Activated CD4-positive, alpha-beta T cell treated with anti-CD3 and anti-CD28 coated beads, Interleukin-2, amount 10 ng/mL, durations not matched to agents 7 days and 5 days (primary cell): ENCODE measurements at regions not wholly inside any gene's neighbourhood (a gene's known extent, or its start where the extent isn't known, plus 50 kb on each side); places are given as distances from the start of the nearest gene placed in this dataset. TPM values are rescaled to one million over a fixed set of nuclear protein-coding genes. Genes with fewer than 3 reads are reported as not detected.

Source experiments
- CTCF ChIA-PET: fragments of 350-600 bp; sonication (Branson Sonifier 250); formaldehyde crosslinking; loops from one replicate; lab custom pipeline; 2021; ENCODE audit warnings: antibody characterized with exemption; lab: Charles Lee
- POLR2A ChIA-PET: fragments of 350-600 bp; sonication (Branson Sonifier 250); formaldehyde crosslinking; loops from one replicate; lab custom pipeline; 2021; ENCODE audit warnings: antibody characterized with exemption; lab: Charles Lee
- DNase-seq: peaks from one replicate; pipeline ENCODE4 v3.0.0-alpha.2; 2020
- H3K27ac Mint-ChIP-seq: one replicate; pipeline ENCODE4 v1.8.0; 2021; ENCODE audit warnings: mild to moderate bottlenecking, moderate library complexity, mixed read lengths
- H3K27me3 Mint-ChIP-seq: one replicate; pipeline ENCODE4 v1.8.0; 2021; ENCODE audit warnings: mixed read lengths
- H3K36me3 Mint-ChIP-seq: one replicate; pipeline ENCODE4 v1.8.0; 2021; ENCODE audit warnings: low read depth, mixed read lengths
- H3K4me1 Mint-ChIP-seq: one replicate; pipeline ENCODE4 v1.8.0; 2021; ENCODE audit warnings: mixed read lengths
- H3K4me3 Mint-ChIP-seq: one replicate; pipeline ENCODE4 v1.8.0; 2021; ENCODE audit warnings: mild to moderate bottlenecking, moderate library complexity, mixed read lengths
- H3K9me3 Mint-ChIP-seq: one replicate; pipeline ENCODE4 v1.8.0; 2021; ENCODE audit warnings: mixed read lengths
- microRNA-seq: library from miRNA; unstranded; fragments of <30 nt; microRNA quantifications from one replicate; pipeline ENCODE4 v1.2.0, GENCODE V29; 2021; ENCODE audit warnings: borderline microRNAs expressed, borderline replicate concordance

DNA sequence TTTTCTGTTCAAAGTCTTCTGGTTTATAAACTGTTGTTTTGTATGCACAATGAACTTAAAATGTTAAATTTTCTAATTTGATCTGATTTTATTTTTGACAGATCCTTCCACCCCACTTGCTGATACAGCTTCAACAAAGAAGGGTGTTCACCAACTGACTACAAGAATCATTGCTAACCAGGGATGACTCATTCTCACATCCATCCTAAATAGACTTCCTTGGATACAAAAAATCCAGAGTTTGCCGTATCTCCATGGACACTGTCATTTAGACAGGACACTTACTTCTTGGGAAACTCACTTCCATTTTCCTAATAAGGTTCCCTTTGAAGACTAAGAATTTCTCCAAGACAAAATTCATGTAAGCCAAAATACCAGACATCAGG, 111.6 kb upstream of the NWD2 start:
- Mint-ChIP-seq H3K36me3 (no peaks in the 10 kb centered on the region), H3K9me3 (no peaks in the 10 kb centered on the region), H3K4me1 (no peaks in the 10 kb centered on the region), H3K4me3 (no peak overlapping the region), H3K27ac (no peak overlapping the region), H3K27me3 (no peaks in the 10 kb centered on the region)
- ChIA-PET POLR2A (no interaction called here), CTCF (no interaction called here)
- DNase-seq, result no peak

DNA sequence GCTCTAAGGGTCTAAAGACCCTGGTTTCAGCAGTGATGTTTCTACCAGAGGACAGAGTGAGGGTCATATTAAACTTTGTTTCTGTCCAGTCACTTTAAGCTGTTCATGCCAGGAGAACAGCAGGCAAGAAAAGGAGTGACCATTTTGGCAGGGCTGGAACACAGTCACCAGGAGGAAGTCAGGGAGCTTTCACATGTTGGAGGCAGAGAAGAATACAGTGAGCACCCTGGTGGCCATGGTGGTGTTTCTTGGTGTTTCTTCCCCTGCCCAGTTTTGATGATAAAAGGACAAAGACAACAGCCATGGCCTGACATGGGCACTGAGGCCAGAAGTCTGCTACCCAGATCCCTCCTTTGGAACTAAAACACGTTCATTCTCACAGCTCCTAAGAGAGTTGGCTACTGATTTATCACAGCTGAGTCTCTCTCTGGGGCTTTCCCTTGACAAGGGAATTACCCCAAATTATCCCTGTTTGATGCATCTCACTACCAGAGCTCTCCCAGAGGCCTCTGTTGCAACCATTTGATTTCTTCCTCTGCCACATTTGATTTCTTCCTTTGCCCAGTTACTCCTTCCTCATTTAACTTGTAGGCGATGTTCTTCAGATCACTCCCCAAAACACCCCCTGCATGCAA, 106.4 kb upstream of the NWD2 start:
- no peaks in the 10 kb centered on the region for H3K9me3 Mint-ChIP-seq
- H3K4me3 Mint-ChIP-seq, result no peak overlapping the region
- H3K27ac Mint-ChIP-seq, result no peak overlapping the region
- DNase-seq, result no peak
- H3K36me3 Mint-ChIP-seq, result no peaks in the 10 kb centered on the region
- POLR2A ChIA-PET, result no interaction called here
- no peaks in the 10 kb centered on the region for H3K27me3 Mint-ChIP-seq
- no peaks in the 10 kb centered on the region for H3K4me1 Mint-ChIP-seq
- CTCF ChIA-PET, result no interaction called here

DNA sequence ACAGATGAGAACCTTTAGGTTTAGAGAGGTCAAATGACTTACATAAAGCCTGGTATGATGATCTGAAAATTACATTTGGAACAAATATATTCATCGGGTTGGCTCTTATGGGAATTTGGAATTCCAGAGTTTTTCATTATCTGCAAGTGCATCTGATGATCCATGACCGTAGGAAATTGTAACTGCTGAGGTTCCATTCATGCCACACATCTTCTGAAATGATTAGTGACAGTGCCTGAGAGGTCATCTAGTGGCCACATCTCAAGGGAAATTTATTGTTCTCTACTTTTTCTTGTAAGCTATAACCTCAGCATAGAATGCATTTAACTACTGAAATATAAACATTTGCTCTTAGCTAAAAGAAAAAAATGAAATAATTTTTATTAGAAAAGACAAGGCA, 105.8 kb upstream of the NWD2 start:
- no peak for DNase-seq
- Mint-ChIP-seq H3K36me3 (no peaks in the 10 kb centered on the region), H3K9me3 (no peaks in the 10 kb centered on the region), H3K27ac (no peak overlapping the region), H3K4me1 (no peaks in the 10 kb centered on the region), H3K27me3 (no peaks in the 10 kb centered on the region), H3K4me3 (no peak overlapping the region)
- ChIA-PET POLR2A (no interaction called here), CTCF (no interaction called here)

DNA sequence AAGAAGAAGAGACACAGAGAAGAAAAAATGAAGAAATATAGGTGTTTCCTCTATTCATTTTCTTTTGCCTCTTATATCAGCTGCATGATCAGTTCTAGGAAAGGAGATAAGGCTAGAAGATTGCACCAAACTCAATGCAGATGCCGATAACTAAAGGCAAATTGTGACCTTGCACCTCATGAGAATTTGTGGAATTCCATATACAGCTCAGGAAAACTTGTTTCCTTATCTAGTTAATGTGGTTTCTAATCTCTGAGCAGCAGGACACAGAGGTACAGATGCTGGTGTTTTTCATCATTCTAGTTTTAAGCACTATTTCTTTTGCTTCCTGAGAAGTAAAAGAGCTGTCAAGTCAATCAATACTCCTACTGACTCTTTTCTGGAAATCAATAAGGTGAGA, 104.6 kb upstream of the NWD2 start:
- ChIA-PET CTCF (no interaction called here), POLR2A (no interaction called here)
- Mint-ChIP-seq H3K27ac (no peak overlapping the region), H3K4me1 (no peaks in the 10 kb centered on the region), H3K9me3 (no peaks in the 10 kb centered on the region), H3K27me3 (no peaks in the 10 kb centered on the region), H3K4me3 (no peak overlapping the region), H3K36me3 (no peaks in the 10 kb centered on the region)
- no peak for DNase-seq

DNA sequence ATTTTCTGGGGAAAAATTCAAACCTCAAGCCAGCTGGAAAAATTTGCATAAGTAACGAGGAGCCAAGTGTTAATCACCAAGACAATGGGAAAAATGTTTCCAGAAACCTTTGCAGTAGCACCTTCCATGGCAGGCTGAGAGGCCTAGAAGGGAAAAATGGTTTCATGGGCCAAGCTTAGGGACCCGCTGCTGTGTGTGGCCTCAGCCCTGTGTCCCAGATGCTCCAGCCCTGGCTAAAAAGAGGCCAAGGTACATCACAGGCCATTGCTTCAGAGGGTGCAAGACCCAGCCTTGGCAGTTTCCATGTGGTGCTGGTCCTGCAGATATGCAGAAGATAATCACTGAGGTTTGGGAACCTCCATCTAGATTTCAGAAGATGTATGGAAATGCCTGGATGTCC, 98.3 kb upstream of the NWD2 start:
- no peaks in the 10 kb centered on the region for H3K4me1 Mint-ChIP-seq
- CTCF ChIA-PET, result interaction anchor here (1.4 kb wide), 1 partner anchor 14 kb away, joined by 3 read pairs; no protein-coding TSS in a partner anchor
- no peaks in the 10 kb centered on the region for H3K27me3 Mint-ChIP-seq
- POLR2A ChIA-PET, result no interaction called here
- H3K9me3 Mint-ChIP-seq, result no peaks in the 10 kb centered on the region
- DNase-seq, result no peak
- no peaks in the 10 kb centered on the region for H3K36me3 Mint-ChIP-seq
- no peak overlapping the region for H3K27ac Mint-ChIP-seq
- H3K4me3 Mint-ChIP-seq, result no peak overlapping the region

DNA sequence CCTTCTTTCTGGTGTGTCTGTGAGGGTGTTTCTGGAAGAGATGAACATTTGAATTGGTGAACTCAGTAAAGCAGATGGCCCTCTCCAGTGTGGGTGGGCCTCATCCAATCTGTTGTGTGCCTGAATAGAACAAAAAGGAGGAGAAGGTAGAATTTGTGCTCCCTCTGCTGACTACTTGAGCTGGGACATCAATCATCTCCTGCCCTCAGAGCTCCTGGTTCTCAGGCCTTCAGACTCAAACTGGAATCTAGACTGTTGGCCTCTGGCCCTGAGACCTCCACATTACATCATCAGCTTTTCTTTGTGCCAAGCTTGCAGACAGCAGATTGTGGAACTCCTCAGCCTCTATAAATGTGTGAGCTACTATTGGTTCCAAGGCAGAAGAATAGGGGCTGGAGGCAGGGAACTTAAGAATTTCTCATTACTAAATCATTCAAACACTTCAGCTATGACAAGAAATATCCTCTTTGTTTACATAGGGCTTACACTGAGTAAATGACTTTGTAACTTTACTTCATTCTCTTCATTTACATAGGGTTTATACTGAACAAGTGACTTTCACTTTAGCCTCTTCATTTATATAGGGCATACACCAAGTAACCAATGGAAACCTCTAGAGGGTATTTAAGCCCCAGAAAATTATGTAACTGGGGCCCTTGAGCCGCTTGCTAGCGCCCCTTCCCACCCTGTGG, 86.9 kb upstream of the NWD2 start:
- Mint-ChIP-seq H3K27me3 (no peaks in the 10 kb centered on the region), H3K4me3 (no peak overlapping the region), H3K27ac (no peak overlapping the region), H3K4me1 (no peaks in the 10 kb centered on the region), H3K9me3 (no peaks in the 10 kb centered on the region), H3K36me3 (no peaks in the 10 kb centered on the region)
- CTCF ChIA-PET, result no interaction called here
- POLR2A ChIA-PET, result no interaction called here
- no peak for DNase-seq

DNA sequence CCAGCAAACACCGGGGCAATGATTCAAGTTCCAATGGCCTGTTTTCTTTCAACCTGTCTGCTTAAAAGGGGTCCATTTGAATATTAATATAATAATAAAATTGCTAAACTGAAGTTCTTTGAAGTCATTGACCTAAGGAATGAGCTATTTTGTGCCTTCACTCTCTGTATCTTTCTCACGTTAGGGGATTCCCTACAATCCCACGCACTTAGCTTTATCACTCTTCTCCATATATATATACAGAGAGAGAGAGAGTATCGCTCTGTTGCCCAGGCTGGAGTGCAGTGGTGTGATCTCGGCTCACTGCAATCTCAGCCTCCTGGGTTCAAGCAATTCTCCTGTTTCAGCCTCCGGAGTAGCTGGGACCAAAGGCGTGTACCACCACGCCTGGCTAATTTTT, 83.9 kb upstream of the NWD2 start:
- no peak overlapping the region for H3K4me3 Mint-ChIP-seq
- no peaks in the 10 kb centered on the region for H3K36me3 Mint-ChIP-seq
- H3K4me1 Mint-ChIP-seq, result no peaks in the 10 kb centered on the region
- H3K9me3 Mint-ChIP-seq, result no peaks in the 10 kb centered on the region
- DNase-seq, result no peak
- CTCF ChIA-PET, result interaction anchor here (1.2 kb wide), 1 partner anchor 14 kb away, joined by 3 read pairs; no protein-coding TSS in a partner anchor
- no peak overlapping the region for H3K27ac Mint-ChIP-seq
- POLR2A ChIA-PET, result no interaction called here
- H3K27me3 Mint-ChIP-seq, result no peaks in the 10 kb centered on the region

DNA sequence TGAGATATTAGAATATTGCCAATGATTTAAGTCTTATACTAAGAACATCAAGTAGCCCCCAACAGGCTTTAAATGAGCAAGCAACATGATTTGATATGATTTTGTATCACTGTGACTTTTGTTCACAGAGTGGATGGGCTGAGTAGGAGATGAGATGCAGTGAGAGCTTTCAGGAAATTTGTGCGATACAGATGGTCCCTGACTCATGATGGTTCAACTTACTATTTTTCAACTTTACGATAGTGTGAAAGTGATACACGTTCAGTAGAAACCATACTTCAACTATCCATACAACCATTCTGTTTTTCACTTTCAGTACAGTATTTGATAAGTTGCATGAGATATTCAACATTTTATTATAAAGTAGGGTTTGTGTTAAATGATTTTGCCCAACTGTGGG, 78.7 kb upstream of the NWD2 start:
- no peaks in the 10 kb centered on the region for H3K9me3 Mint-ChIP-seq
- DNase-seq, result no peak
- no peaks in the 10 kb centered on the region for H3K27me3 Mint-ChIP-seq
- H3K27ac Mint-ChIP-seq, result no peak overlapping the region
- no peaks in the 10 kb centered on the region for H3K36me3 Mint-ChIP-seq
- H3K4me1 Mint-ChIP-seq, result no peaks in the 10 kb centered on the region
- CTCF ChIA-PET, result no interaction called here
- no peak overlapping the region for H3K4me3 Mint-ChIP-seq
- POLR2A ChIA-PET, result no interaction called here

DNA sequence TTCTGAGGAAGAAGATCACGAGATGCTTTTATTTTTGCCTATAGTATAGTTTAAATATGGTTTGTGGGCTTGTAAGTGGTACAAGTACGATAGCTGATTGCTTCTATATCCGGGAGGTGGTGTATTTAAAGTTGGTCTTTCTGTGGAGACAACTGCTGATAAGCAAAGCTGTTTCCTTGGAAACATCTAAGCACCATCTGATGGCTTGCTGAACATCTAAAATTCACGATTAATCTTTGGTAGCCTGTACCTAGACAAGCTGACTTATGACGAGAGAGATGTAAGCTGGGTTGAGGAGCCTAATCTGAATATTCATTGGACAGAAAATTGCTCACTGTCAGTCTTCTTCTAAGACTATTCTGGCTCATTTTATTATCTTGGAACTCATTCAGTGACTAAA, 74.6 kb upstream of the NWD2 start:
- Mint-ChIP-seq H3K27me3 (no peaks in the 10 kb centered on the region), H3K4me1 (no peaks in the 10 kb centered on the region), H3K4me3 (no peak overlapping the region), H3K9me3 (no peaks in the 10 kb centered on the region), H3K36me3 (no peaks in the 10 kb centered on the region), H3K27ac (no peak overlapping the region)
- CTCF ChIA-PET, result no interaction called here
- DNase-seq, result no peak
- POLR2A ChIA-PET, result no interaction called here

DNA sequence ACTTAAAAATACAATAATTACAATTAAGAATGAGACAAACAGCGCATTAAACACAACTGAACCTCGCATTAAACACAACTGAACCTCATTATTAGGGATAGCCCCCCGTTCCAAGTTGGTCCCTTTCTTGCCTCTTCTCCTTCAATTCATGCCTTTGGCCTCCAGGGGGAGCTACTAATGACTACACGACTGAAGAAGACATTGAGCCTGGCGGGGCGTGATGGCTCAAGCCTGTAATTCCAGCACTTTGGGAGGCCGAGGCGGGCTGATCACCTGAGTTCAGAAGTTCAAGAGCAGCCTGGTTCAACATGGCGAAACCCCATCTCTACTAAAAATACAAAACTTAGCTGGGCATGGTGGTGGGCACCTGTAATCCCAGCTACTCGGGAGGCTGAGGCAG, 56.4 kb upstream of the NWD2 start:
- Mint-ChIP-seq H3K4me1 (no peaks in the 10 kb centered on the region), H3K9me3 (no peaks in the 10 kb centered on the region), H3K27me3 (no peaks in the 10 kb centered on the region), H3K4me3 (no peak overlapping the region), H3K27ac (no peak overlapping the region), H3K36me3 (no peaks in the 10 kb centered on the region)
- no peak for DNase-seq
- POLR2A ChIA-PET, result no interaction called here
- CTCF ChIA-PET, result no interaction called here

Small RNA genes lying in the stretch of these regions (microRNA-seq; reads per million reads assigned to microRNA genes)
- gene MIR1255B1, result not detected
